IMR-90 (cell line): ENCODE measurements at regions not wholly inside any gene's neighbourhood (a gene's known extent, or its start where the extent isn't known, plus 50 kb on each side); places are given as distances from the start of the nearest gene placed in this dataset.

Source experiments
- ATAC-seq: fragments of 200-7000 bp; cut with Tn5 transposase; 2 replicates; pipeline ENCODE4 v1.9.1; 2020; ENCODE audit warnings: low read depth, mild to moderate bottlenecking, moderate library complexity
- BruUV-seq: library from RNA; stranded (reverse); fragments of 400-500 nt; replicated peaks from 2 replicates; lab custom pipeline; 2021; lab: Mats Ljungman, UMichigan
- CTCF ChIA-PET: fragments of 300-600 bp; formaldehyde crosslinking; extraction: SDS; loops from one replicate; lab custom pipeline; 2021; ENCODE audit warnings: antibody characterized with exemption; lab: Yijun Ruan, JAX
- POLR2A ChIA-PET: fragments of 300-600 bp; sonication (Branson Sonifier 250); formaldehyde crosslinking; loops from one replicate; lab custom pipeline; 2022; ENCODE audit warnings: antibody characterized with exemption; ENCODE audit not compliant: unreplicated experiment; lab: Charles Lee
- DNase-seq: peaks from one replicate; pipeline ENCODE4 v3.0.0; 2013
- H2AFZ ChIP-seq: replicated peaks from 2 replicates; pipeline ENCODE3; 2013; ENCODE audit warnings: low read length, mild to moderate bottlenecking; ENCODE audit not compliant: poor library complexity
- H2AK5ac ChIP-seq: 2 replicates; pipeline ENCODE4 v1.6.1; 2013; ENCODE audit warnings: low read depth, low read length, inconsistent platforms
- H2AK9ac ChIP-seq: replicated peaks from 2 replicates; pipeline ENCODE3; 2013; ENCODE audit warnings: mild to moderate bottlenecking, low read depth, low read length, moderate library complexity; ENCODE audit not compliant: poor library complexity
- H2BK120ac ChIP-seq: 2 replicates; pipeline ENCODE4 v1.6.1; 2013; ENCODE audit warnings: low read depth, low read length, inconsistent platforms
- H2BK15ac ChIP-seq: 3 replicates; pipeline ENCODE4 v1.6.1; 2013; ENCODE audit warnings: low read depth, low read length, inconsistent platforms
- H2BK20ac ChIP-seq: 2 replicates; pipeline ENCODE4 v1.6.1; 2013; ENCODE audit warnings: low read depth, mild to moderate bottlenecking, inconsistent platforms, low read length, moderate library complexity
- H2BK5ac ChIP-seq: 2 replicates; pipeline ENCODE4 v1.6.1; 2013; ENCODE audit warnings: mild to moderate bottlenecking, low read depth, low read length, inconsistent platforms; ENCODE audit not compliant: poor library complexity, severe bottlenecking
- H3K14ac ChIP-seq: replicated peaks from 2 replicates; pipeline ENCODE4 v1.6.1; 2013; ENCODE audit warnings: low read depth, low read length, inconsistent platforms
- H3K18ac ChIP-seq: 2 replicates; pipeline ENCODE4 v1.6.1; 2013; ENCODE audit warnings: low read depth, low read length, control low read depth
- H3K23ac ChIP-seq: 2 replicates; pipeline ENCODE4 v1.6.1; 2013; ENCODE audit warnings: low read depth, low read length, inconsistent platforms
- H3K27ac ChIP-seq: 2 replicates; pipeline ENCODE4 v1.5.1; 2013; ENCODE audit warnings: mild to moderate bottlenecking, control low read depth, low read length; ENCODE audit not compliant: insufficient read depth
- H3K27me3 ChIP-seq: 2 replicates; pipeline ENCODE4 v1.6.1; 2013; ENCODE audit warnings: low read length; ENCODE audit not compliant: control insufficient read depth, insufficient read depth
- H3K36me3 ChIP-seq: 2 replicates; pipeline ENCODE4 v1.6.1; 2013; ENCODE audit warnings: low read length, mixed read lengths; ENCODE audit not compliant: control insufficient read depth, insufficient read depth
- H3K4ac ChIP-seq: 2 replicates; pipeline ENCODE4 v1.6.1; 2013; ENCODE audit warnings: low read depth, low read length, inconsistent platforms
- H3K4me1 ChIP-seq: 2 replicates; pipeline ENCODE4 v1.6.1; 2013; ENCODE audit warnings: low read length, mixed read lengths; ENCODE audit not compliant: control insufficient read depth, insufficient read depth
- H3K4me2 ChIP-seq: 2 replicates; pipeline ENCODE4 v1.6.1; 2013; ENCODE audit warnings: low read depth, mild to moderate bottlenecking, control low read depth, low read length, moderate library complexity
- H3K4me3 ChIP-seq: 2 replicates; pipeline ENCODE4 v1.5.1; 2013; ENCODE audit warnings: low read depth, mild to moderate bottlenecking, control low read depth, low read length, moderate library complexity; ENCODE audit not compliant: insufficient read depth
- H3K56ac ChIP-seq: 2 replicates; pipeline ENCODE4 v1.6.1; 2013; ENCODE audit warnings: low read length, inconsistent platforms; ENCODE audit not compliant: insufficient read depth; ENCODE audit errors: extremely low read depth
- H3K79me1 ChIP-seq, 2 experiments: 2 replicates each; pipeline ENCODE4 v1.6.1; 2013; ENCODE audit warnings: low read length in 2 of 2, inconsistent platforms in 1 of 2, low read depth in 1 of 2
- H3K9ac ChIP-seq: 2 replicates; pipeline ENCODE4 v1.6.1; 2013; ENCODE audit warnings: low read depth, low read length, control low read depth
- H3K9me1 ChIP-seq: 2 replicates; pipeline ENCODE4 v1.6.1; 2013; ENCODE audit warnings: low read length, inconsistent platforms; ENCODE audit not compliant: insufficient read depth
- H3K9me3 ChIP-seq: 2 replicates; pipeline ENCODE4 v1.6.1; 2013; ENCODE audit warnings: low read length; ENCODE audit not compliant: control insufficient read depth, insufficient read depth
- H4K20me1 ChIP-seq: 2 replicates; pipeline ENCODE4 v1.6.1; 2013; ENCODE audit warnings: low read length, inconsistent platforms; ENCODE audit not compliant: insufficient read depth
- H4K5ac ChIP-seq: 2 replicates; pipeline ENCODE4 v1.6.1; 2013; ENCODE audit warnings: mild to moderate bottlenecking, low read depth, low read length, control low read depth
- H4K8ac ChIP-seq, 2 experiments: 2 replicates each; pipeline ENCODE4 v1.6.1; 2013; ENCODE audit warnings: low read depth in 2 of 2, low read length in 2 of 2, control low read depth in 1 of 2, inconsistent platforms in 1 of 2
- H4K91ac ChIP-seq: 2 replicates; pipeline ENCODE4 v1.6.1; 2013; ENCODE audit warnings: low read depth, low read length, inconsistent platforms; ENCODE audit not compliant: insufficient read depth
- BHLHE40 ChIP-seq: fragments of 150-350 bp; IDR thresholded peaks from 2 replicates; pipeline ENCODE4 v1.6.1; 2016; ENCODE audit warnings: mild to moderate bottlenecking, low read depth, low read length
- CEBPB ChIP-seq: IDR thresholded peaks from 2 replicates; pipeline ENCODE4 v1.6.1; 2012; ENCODE audit warnings: low read depth, low read length, improper control_type of control experiment
- CHD1 ChIP-seq: IDR thresholded peaks from 2 replicates; pipeline ENCODE4 v1.6.1; 2012; ENCODE audit warnings: low read depth, low read length, improper control_type of control experiment
- MAFK ChIP-seq: IDR thresholded peaks from 2 replicates; pipeline ENCODE4 v1.6.1; 2012; ENCODE audit warnings: low read depth, low read length, improper control_type of control experiment
- MAZ ChIP-seq: IDR thresholded peaks from 2 replicates; pipeline ENCODE4 v1.6.1; 2012; ENCODE audit warnings: low read depth, mild to moderate bottlenecking, low read length, improper control_type of control experiment, moderate library complexity, borderline replicate concordance
- POLR2A ChIP-seq: IDR thresholded peaks from 2 replicates; pipeline ENCODE4 v1.6.1; 2012; ENCODE audit warnings: mild to moderate bottlenecking, low read depth, low read length
- RCOR1 ChIP-seq: IDR thresholded peaks from 2 replicates; pipeline ENCODE4 v1.6.1; 2012; ENCODE audit warnings: mild to moderate bottlenecking, low read length, improper control_type of control experiment; ENCODE audit not compliant: insufficient replicate concordance
- RFX5 ChIP-seq: IDR thresholded peaks from 2 replicates; pipeline ENCODE4 v1.8.0; 2012; ENCODE audit warnings: low read depth, mild to moderate bottlenecking, low read length, moderate library complexity
- SMC3 ChIP-seq: fragments of 150-350 bp; IDR thresholded peaks from 2 replicates; pipeline ENCODE4 v1.6.1; 2016; ENCODE audit warnings: low read depth, mild to moderate bottlenecking, antibody characterized with exemption, low read length, moderate library complexity
- WGBS, 2 experiments: methylation state at CpG; one replicate each; pipeline versions ENCODE4 v1.1.5 to v1.1.7; 2013; ENCODE audit warnings: missing lambda C conversion rate in 2 of 2; ENCODE audit not compliant: insufficient read length in 1 of 2; ENCODE audit errors: extremely low coverage in 2 of 2; 5-methylcytosine and 5-hydroxymethylcytosine counted together
- dilution Hi-C: fragments of 300-500 bp; cut with HindIII; formaldehyde crosslinking; loops from one replicate; pipeline ENCODE4 v1.14.3; 2018; ENCODE audit warnings: low sequenced_read_pairs; ENCODE audit not compliant: unreplicated experiment
- in situ Hi-C: fragments of 300-500 bp; cut with MboI; formaldehyde crosslinking; loops from 3 replicates; pipeline ENCODE4 v1.14.3; 2019; ENCODE audit warnings: low sequenced_read_pairs, inconsistent platforms, mixed read lengths
- intact Hi-C: fragments of 100-400 bp; cut with micrococcal nuclease; formaldehyde crosslinking; loops from 2 replicates; pipeline ENCODE4 v1.10.0; 2022
- TF ChIP-seq, protein P1 (sequence below): fragments of 150-350 bp; IDR thresholded peaks from 2 replicates; pipeline ENCODE4 v1.6.1; 2016; ENCODE audit warnings: low read depth, mild to moderate bottlenecking, low read length, moderate library complexity, borderline replicate concordance

DNA sequence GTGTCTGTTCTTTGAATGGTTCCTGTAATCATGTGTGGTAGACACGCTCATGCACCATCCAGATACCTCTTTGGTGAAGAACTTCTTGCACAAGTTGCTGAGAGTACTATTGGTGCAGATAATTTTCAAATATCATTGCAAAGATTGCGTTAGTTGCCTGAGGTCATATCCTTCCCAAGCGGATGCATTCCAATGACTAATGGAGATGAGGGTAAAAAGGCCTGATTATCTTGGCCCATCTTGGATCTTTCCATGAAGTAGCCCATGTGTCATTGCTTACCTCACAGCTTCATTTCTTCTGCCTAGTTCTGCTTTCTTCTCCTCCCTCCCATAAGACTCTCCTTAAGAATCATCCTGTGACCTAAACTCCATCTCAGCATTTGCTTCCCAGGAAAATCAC lies 384.9 kb upstream of the CNKSR2 start:
- no TSS peak for BruUV-seq
- intact Hi-C loops: no loop called here
- no peak overlapping the region for H3K4me3 ChIP-seq

More for the DNA sequence above, 384.9 kb upstream of the CNKSR2 start:
- ChIA-PET POLR2A (no interaction called here), CTCF (no interaction called here)
- TF ChIP-seq BHLHE40 (no peak), RFX5 (no peak), MAZ (no peak), RCOR1 (no peak), POLR2A (no peak), SMC3 (no peak), CHD1 (no peak), MAFK (no peak), CEBPB (no peak)
- TF ChIP-seq, protein P1, sequence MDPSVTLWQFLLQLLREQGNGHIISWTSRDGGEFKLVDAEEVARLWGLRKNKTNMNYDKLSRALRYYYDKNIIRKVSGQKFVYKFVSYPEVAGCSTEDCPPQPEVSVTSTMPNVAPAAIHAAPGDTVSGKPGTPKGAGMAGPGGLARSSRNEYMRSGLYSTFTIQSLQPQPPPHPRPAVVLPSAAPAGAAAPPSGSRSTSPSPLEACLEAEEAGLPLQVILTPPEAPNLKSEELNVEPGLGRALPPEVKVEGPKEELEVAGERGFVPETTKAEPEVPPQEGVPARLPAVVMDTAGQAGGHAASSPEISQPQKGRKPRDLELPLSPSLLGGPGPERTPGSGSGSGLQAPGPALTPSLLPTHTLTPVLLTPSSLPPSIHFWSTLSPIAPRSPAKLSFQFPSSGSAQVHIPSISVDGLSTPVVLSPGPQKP: no peak
- no peaks in the 10 kb centered on the region for H3K9me1 ChIP-seq
- no peak for DNase-seq
- no peaks in the 10 kb centered on the region for H3K4me1 ChIP-seq
- no peak overlapping the region for H3K9ac ChIP-seq
- no peak overlapping the region for H2AFZ ChIP-seq
- H4K5ac ChIP-seq: no peak overlapping the region
- H2BK5ac ChIP-seq: no peak overlapping the region
- H2AK5ac ChIP-seq: no peak overlapping the region
- no peak overlapping the region for H2BK120ac ChIP-seq
- WGBS, 2 experiments: no CpG with 5 or more reads among the region's 3 CpGs
- no peak overlapping the region for H4K91ac ChIP-seq
- peaks cover 3% of the 10 kb centered on the region; the same call in 1 of the 2 replicates for H3K9me3 ChIP-seq
- no peak overlapping the region for H3K23ac ChIP-seq
- H3K4me2 ChIP-seq: no peak overlapping the region
- in situ Hi-C loops: no loop called here
- H4K8ac ChIP-seq: no peak overlapping the region
- dilution Hi-C loops: no loop called here
- no peaks in the 10 kb centered on the region for H3K79me1 ChIP-seq
- H3K4ac ChIP-seq: no peak overlapping the region
- H3K56ac ChIP-seq: no peak overlapping the region
- no peak overlapping the region for H2AK9ac ChIP-seq
- H3K36me3 ChIP-seq: no peaks in the 10 kb centered on the region
- no peaks in the 10 kb centered on the region for H3K27me3 ChIP-seq
- ATAC-seq: no peak
- H3K27ac ChIP-seq: no peak overlapping the region
- H3K14ac ChIP-seq: no peak overlapping the region
- H4K20me1 ChIP-seq: no peaks in the 10 kb centered on the region
- H2BK20ac ChIP-seq: no peak overlapping the region
- no peak overlapping the region for H3K18ac ChIP-seq
- H2BK15ac ChIP-seq: no peak overlapping the region
